ENCODE measurements at regions not wholly inside any gene's neighbourhood (a gene's known extent, or its start where the extent isn't known, plus 50 kb on each side); places are given as distances from the start of the nearest gene placed in this dataset.

DNA sequence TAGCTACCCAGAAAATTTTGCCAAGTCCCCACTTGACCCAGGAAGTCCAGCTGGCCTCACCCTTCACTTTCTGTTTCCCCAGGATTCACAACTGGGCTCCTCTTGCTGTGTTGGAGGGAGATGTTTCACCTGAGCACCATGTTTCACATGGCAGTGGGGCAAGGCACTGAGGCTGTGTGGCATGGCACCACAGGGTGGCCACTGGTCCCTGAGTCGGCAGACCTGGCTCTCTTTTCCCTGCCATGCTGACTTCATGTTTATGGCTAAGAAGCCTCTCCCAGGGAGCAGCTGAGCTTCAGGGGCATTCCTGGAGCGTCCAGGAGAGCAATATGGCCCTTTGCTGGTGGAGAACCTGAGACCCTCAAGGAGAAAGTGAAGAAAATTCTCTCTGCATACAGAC, 266.9 kb downstream of the RPS24 start:
- H3K9me3 Mint-ChIP-seq (ENCODE audit: unreplicated experiment) = no peaks in the 10 kb centered on the region
- no peak overlapping the region for H3K4me3 Mint-ChIP-seq (ENCODE audit: unreplicated experiment)
- TF ChIP-seq, protein P1, sequence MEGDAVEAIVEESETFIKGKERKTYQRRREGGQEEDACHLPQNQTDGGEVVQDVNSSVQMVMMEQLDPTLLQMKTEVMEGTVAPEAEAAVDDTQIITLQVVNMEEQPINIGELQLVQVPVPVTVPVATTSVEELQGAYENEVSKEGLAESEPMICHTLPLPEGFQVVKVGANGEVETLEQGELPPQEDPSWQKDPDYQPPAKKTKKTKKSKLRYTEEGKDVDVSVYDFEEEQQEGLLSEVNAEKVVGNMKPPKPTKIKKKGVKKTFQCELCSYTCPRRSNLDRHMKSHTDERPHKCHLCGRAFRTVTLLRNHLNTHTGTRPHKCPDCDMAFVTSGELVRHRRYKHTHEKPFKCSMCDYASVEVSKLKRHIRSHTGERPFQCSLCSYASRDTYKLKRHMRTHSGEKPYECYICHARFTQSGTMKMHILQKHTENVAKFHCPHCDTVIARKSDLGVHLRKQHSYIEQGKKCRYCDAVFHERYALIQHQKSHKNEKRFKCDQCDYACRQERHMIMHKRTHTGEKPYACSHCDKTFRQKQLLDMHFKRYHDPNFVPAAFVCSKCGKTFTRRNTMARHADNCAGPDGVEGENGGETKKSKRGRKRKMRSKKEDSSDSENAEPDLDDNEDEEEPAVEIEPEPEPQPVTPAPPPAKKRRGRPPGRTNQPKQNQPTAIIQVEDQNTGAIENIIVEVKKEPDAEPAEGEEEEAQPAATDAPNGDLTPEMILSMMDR (IDR thresholded peaks at IDR 0.05; ENCODE audit: unreplicated experiment) = no peak
- H3K4me1 Mint-ChIP-seq (ENCODE audit: insufficient read depth, unreplicated experiment) = no peaks in the 10 kb centered on the region
- DNase-seq (ENCODE audit: unreplicated experiment) = no peak
- no peaks in the 10 kb centered on the region for H3K36me3 Mint-ChIP-seq (ENCODE audit: insufficient read depth, unreplicated experiment)
- no peak overlapping the region for H3K27ac Mint-ChIP-seq (ENCODE audit: low read depth, unreplicated experiment)
- ChIA-PET POLR2A (interaction anchor here (0.6 to 1.3 kb wide), 2 partner anchors 18 to 788 kb away, joined by 3 read pairs; no protein-coding TSS in a partner anchor), CTCF (interaction anchor here (0.7 kb wide), 1 partner anchor 52 kb away, joined by 3 read pairs; no protein-coding TSS in a partner anchor)
- intact Hi-C loops (cut with micrococcal nuclease) = loop anchor here (5.0 kb wide), 2 partner anchors 88 to 897 kb away; no protein-coding TSS in a partner anchor
- peaks cover 13% of the 10 kb centered on the region for H3K27me3 Mint-ChIP-seq (ENCODE audit: insufficient read depth, unreplicated experiment)
- BruUV-seq (replicated peaks) = no TSS peak

DNA sequence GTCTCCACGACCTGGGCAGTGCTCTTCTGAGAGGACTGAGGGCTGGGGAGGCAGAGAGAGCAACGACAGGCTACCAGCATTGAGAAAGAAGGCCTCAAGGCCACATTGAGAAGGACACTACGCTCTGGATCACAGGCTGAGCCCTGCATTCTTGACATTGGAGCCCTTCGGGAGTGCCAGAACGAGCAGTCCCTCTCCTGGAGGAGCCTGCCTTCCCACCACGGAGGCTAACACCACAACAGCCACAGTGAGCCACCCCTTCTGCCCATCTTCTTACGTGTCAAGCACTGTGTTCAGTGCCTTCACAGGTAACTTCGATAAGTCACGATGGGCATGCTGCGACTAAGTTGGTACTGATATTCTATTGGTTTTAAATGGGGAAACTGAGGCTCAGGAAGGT, 267.8 kb downstream of the RPS24 start:
- intact Hi-C loops (cut with micrococcal nuclease) = loop anchor here (5.0 kb wide), 2 partner anchors 89 to 896 kb away; no protein-coding TSS in a partner anchor
- Mint-ChIP-seq H3K27me3 (ENCODE audit: insufficient read depth, unreplicated experiment) (peaks cover 23% of the 10 kb centered on the region), H3K4me1 (ENCODE audit: insufficient read depth, unreplicated experiment) (no peaks in the 10 kb centered on the region), H3K27ac (ENCODE audit: low read depth, unreplicated experiment) (no peak overlapping the region), H3K9me3 (ENCODE audit: unreplicated experiment) (no peaks in the 10 kb centered on the region), H3K36me3 (ENCODE audit: insufficient read depth, unreplicated experiment) (no peaks in the 10 kb centered on the region), H3K4me3 (ENCODE audit: unreplicated experiment) (no peak overlapping the region)
- DNase-seq (ENCODE audit: unreplicated experiment) = no peak
- TF ChIP-seq, protein P1 (IDR thresholded peaks at IDR 0.05; ENCODE audit: unreplicated experiment) = no peak
- CTCF ChIA-PET = interaction anchor here (0.6 to 1.3 kb wide), 2 partner anchors 251 to 894 kb away, joined by 4 to 5 read pairs; no protein-coding TSS in a partner anchor
- POLR2A ChIA-PET = interaction anchor here (1.3 kb wide), 1 partner anchor 19 kb away, joined by 3 read pairs; no protein-coding TSS in a partner anchor
- BruUV-seq (replicated peaks) = no TSS peak

DNA sequence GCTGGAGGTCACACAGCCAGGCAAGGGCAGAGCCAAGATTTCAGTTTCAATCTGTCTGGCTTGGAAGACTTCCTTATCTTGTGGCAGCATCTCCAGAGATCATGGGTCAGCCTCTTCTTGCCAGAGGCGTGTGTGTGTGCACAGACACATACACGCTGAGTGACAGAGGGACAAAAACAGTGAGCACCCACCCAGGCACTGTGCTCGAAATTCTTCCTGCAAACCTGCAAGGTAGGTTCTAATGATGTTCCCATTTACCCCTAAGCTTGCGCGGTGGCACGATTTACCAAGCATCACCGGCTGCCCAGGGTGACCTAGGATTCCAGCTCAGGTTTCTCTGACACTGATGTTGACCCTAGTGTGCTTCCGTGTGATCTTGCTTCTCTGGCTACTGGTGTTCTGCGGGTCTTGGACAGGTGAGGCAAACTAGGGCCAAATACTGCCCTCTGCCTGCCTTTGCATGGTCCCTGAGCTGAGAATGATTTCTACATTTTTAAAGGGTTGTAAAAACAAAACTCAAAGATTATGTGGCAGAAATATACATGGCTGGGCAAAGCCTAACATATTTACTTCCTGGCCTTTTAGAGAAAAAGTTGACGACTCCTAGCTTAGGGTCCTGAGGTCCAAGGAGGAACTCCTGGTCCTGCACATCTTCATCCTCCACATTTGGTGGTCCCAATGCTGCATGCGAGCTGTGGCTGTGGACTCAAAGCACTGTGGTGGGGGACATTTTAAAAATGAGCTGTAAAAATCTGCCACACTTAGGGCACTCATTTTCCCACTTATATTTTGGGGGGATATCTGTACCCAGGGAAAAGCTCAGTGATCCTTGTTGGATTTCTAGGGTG, 268.5 kb downstream of the RPS24 start:
- Mint-ChIP-seq H3K9me3 (ENCODE audit: unreplicated experiment) (no peaks in the 10 kb centered on the region), H3K36me3 (ENCODE audit: insufficient read depth, unreplicated experiment) (no peaks in the 10 kb centered on the region), H3K27ac (ENCODE audit: low read depth, unreplicated experiment) (peak overlapping the region; percentile 75), H3K4me3 (ENCODE audit: unreplicated experiment) (peak overlapping the region; percentile 90), H3K27me3 (ENCODE audit: insufficient read depth, unreplicated experiment) (peaks cover 29% of the 10 kb centered on the region), H3K4me1 (ENCODE audit: insufficient read depth, unreplicated experiment) (no peaks in the 10 kb centered on the region)
- TF ChIP-seq, protein P1 (IDR thresholded peaks at IDR 0.05; ENCODE audit: unreplicated experiment) = no peak
- ChIA-PET CTCF (interaction anchor here (0.6 to 1.3 kb wide), 8 partner anchors 23 to 900 kb away, joined by 3 to 5 read pairs (median 3); no protein-coding TSS in a partner anchor), POLR2A (interaction anchor here (0.7 kb wide), 1 partner anchor 677 kb away, joined by 4 read pairs; no protein-coding TSS in a partner anchor)
- intact Hi-C loops (cut with micrococcal nuclease) = loop anchor here (1.0 to 5.0 kb wide), 4 partner anchors 45 to 895 kb away; no protein-coding TSS in a partner anchor
- BruUV-seq (replicated peaks) = no TSS peak
- DNase-seq (ENCODE audit: unreplicated experiment) = no peak

DNA sequence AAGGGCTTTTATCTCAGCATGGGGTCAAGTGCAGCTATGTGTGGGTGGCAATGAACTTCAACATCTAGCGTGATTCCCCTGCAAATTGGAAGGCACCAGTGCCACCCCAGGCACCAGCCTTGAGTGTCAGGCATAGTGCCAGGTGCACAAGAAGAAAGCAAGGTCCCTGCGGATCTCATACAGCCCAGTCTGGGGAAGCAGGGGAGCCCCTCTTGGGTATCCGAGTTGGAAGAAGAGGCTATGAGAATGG, 269.0 kb downstream of the RPS24 start:
- intact Hi-C loops (cut with micrococcal nuclease) = loop anchor here (1.0 to 5.0 kb wide), 4 partner anchors 46 to 895 kb away; no protein-coding TSS in a partner anchor
- H3K9me3 Mint-ChIP-seq (ENCODE audit: unreplicated experiment) = no peaks in the 10 kb centered on the region
- no peak for DNase-seq (ENCODE audit: unreplicated experiment)
- peak overlapping the region; percentile 75 for H3K27ac Mint-ChIP-seq (ENCODE audit: low read depth, unreplicated experiment)
- peak overlapping the region; percentile 90 for H3K4me3 Mint-ChIP-seq (ENCODE audit: unreplicated experiment)
- CTCF ChIA-PET = interaction anchor here (0.6 to 1.3 kb wide), 6 partner anchors 64 to 900 kb away, joined by 3 to 5 read pairs (median 3); no protein-coding TSS in a partner anchor
- TF ChIP-seq, protein P1 (IDR thresholded peaks at IDR 0.05; ENCODE audit: unreplicated experiment) = no peak
- no peaks in the 10 kb centered on the region for H3K36me3 Mint-ChIP-seq (ENCODE audit: insufficient read depth, unreplicated experiment)
- POLR2A ChIA-PET = interaction anchor here (0.7 kb wide), 1 partner anchor 677 kb away, joined by 4 read pairs; no protein-coding TSS in a partner anchor
- no peaks in the 10 kb centered on the region for H3K4me1 Mint-ChIP-seq (ENCODE audit: insufficient read depth, unreplicated experiment)
- BruUV-seq (replicated peaks) = no TSS peak
- H3K27me3 Mint-ChIP-seq (ENCODE audit: insufficient read depth, unreplicated experiment) = peaks cover 33% of the 10 kb centered on the region

Measured in MCF 10A (cell line).